MG63 (cell line): ENCODE measurements at regions not wholly inside any gene's neighbourhood (a gene's known extent, or its start where the extent isn't known, plus 50 kb on each side); places are given as distances from the start of the nearest gene placed in this dataset.

Source experiments
- DNase-seq: peaks from one replicate; pipeline ENCODE4 v3.0.0-alpha.2; 2020
- H3K27me3 ChIP-seq: fragments of 250-450 bp; sonication (Bioruptor Pico); 2 replicates; pipeline ENCODE4 v1.5.1; 2020; ENCODE audit warnings: mild to moderate bottlenecking, moderate library complexity
- H3K36me3 ChIP-seq: fragments of 250-450 bp; sonication (Bioruptor Pico); 2 replicates; pipeline ENCODE4 v1.5.1; 2020; ENCODE audit warnings: mild to moderate bottlenecking, moderate library complexity
- H3K4me3 ChIP-seq: fragments of 250-450 bp; sonication (Bioruptor Pico); 2 replicates; pipeline ENCODE4 v1.5.1; 2020; ENCODE audit warnings: mild to moderate bottlenecking, moderate library complexity
- H3K9me3 ChIP-seq: fragments of 250-450 bp; sonication (Bioruptor Pico); 2 replicates; pipeline ENCODE4 v1.5.1; 2020; ENCODE audit warnings: mild to moderate bottlenecking, moderate library complexity

DNA sequence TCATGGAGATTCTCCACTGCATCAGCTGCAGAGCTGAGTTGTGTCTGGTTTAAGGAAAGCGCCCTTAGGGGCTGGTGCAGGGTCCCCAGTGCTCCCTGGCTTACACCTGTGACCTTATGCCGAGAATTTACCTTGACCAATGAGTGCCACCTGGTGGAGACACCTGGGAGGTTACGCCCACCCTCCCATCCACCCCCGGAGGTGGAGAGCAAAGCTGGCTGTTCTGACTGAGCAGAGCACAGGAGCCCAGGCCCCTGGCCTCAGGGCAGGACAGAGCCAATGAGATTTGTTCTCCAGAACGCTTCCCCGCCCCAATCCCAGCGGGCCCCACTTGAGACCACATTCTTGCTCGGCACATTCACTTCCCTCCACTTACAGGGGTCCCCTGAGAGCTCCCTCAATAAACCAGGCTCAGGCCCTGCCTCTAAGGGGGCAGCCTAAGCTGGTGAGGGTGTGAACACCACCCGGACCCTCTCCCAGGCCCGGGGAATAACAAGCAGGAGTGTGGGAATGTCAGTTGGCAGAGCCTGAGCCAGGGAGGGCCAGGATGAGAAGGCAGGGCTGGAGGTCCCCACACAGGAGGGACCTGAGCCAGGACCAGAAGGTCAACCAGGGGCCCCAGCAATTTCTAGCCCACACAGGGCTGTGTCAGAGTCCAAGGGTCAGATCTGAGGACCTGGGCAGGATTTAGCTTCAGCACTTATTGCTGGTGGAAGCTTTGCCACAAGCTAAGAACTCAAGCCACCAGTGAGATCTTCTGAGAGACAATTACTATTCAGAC, 117.1 kb downstream of the TPRA1 start:
- Histone ChIP-seq H3K36me3 (no peaks in the 10 kb centered on the region), H3K4me3 (no peak overlapping the region), H3K27me3 (no peaks in the 10 kb centered on the region), H3K9me3 (no peaks in the 10 kb centered on the region)
- DNase-seq: no peak

DNA sequence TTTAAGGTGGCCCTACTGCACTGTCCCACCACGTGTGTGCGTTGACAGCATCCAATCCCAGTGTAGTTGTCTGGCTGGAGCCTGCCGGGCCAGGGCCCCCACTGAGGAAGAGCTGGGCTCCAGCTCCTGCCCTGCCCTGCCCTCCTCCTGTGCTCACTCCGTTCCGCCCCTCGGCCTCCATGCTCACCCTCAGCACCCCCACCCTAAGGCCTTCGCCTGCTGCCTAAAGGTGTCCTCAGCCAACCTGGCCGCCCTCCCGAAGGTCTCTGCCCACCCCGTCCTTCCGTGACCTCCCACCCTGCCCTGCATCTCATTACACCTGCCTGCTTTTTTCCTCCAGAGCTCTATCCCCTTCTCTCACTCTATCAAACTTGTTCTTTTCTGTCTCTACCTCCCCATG, 118.0 kb downstream of the TPRA1 start:
- Histone ChIP-seq H3K4me3 (no peak overlapping the region), H3K27me3 (no peaks in the 10 kb centered on the region), H3K36me3 (no peaks in the 10 kb centered on the region), H3K9me3 (no peaks in the 10 kb centered on the region)
- DNase-seq: no peak

GRCh38 chr3:127471142-127471541, 119.4 kb downstream of the TPRA1 start:
- no peaks in the 10 kb centered on the region for H3K27me3 ChIP-seq
- H3K4me3 ChIP-seq: no peak overlapping the region
- DNase-seq: no peak
- H3K9me3 ChIP-seq: no peaks in the 10 kb centered on the region
- no peaks in the 10 kb centered on the region for H3K36me3 ChIP-seq

DNA sequence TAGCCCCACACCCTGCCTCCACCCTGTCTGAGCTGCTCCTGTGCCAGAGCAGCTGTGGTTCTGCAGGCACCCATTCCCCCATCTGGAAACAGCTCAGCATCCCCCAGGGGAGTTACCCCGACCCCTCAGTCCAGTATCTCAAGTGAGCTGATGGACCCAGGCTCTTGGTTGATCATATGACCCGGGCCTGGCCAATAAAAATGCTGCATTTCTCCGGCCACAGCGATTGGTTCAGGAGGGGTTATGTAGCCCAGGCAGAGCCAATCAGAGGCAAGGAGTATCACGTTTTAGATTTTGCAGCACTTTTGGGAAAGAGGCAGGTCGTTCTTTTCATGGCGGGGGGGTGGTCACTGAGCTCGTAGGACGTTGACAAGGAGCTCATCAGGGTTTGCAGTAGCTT, 120.8 kb downstream of the TPRA1 start:
- Histone ChIP-seq H3K27me3 (no peaks in the 10 kb centered on the region), H3K36me3 (no peaks in the 10 kb centered on the region), H3K4me3 (no peak overlapping the region), H3K9me3 (no peaks in the 10 kb centered on the region)
- DNase-seq: no peak

DNA sequence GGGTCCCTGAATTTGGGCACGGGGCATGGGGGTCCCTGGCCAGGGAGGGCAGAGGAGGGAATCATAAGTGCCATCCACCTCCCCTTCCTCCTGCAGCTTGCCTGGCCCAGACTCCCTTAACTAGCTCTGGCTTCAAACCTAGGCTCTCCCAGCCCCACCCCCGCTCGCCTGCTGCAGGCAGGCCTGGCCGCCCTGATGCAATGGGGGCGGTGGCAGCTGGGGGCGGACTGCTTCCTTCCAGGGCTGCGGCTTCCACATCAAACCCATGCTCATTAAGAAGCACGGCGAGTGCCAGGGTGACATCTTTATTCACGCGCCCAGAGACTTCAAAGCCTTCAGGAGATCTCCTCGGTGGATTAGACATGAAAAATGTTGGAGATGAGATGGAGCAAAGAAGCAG, 123.1 kb downstream of the TPRA1 start:
- no peaks in the 10 kb centered on the region for H3K27me3 ChIP-seq
- H3K4me3 ChIP-seq: no peak overlapping the region
- no peak for DNase-seq
- no peaks in the 10 kb centered on the region for H3K9me3 ChIP-seq
- no peaks in the 10 kb centered on the region for H3K36me3 ChIP-seq

DNA sequence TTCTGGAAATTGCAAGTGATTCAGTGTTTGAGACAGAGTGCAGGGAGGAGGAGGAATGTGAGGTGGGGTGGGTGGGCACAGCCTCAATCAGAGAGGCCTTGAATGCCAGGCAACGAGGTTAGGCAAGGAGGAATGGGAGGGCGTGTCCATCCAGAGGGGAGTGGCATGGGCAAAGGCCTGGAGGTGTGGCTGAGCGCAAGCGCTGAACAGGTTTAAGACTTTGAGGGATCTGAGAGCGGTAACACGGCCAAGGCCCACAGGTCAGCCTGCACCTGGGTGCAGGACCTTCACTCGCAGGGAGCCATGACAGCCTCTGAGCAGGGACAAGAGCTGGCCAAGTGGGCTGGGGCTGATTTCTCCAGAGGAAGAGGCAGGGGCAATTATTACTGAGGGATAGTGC, 125.9 kb downstream of the TPRA1 start:
- DNase-seq: no peak
- Histone ChIP-seq H3K4me3 (no peak overlapping the region), H3K36me3 (no peaks in the 10 kb centered on the region), H3K27me3 (no peaks in the 10 kb centered on the region), H3K9me3 (no peaks in the 10 kb centered on the region)

- Histone ChIP-seq H3K27me3 (no peaks in the 10 kb centered on the region), H3K36me3 (no peaks in the 10 kb centered on the region), H3K4me3 (no peak overlapping the region), H3K9me3 (no peaks in the 10 kb centered on the region)
- DNase-seq: no peak
Measured at GRCh38 chr3:127462111-127462655, 128.3 kb downstream of the TPRA1 start.

GRCh38 chr3:127461286-127461910, 129.1 kb downstream of the TPRA1 start:
- Histone ChIP-seq H3K36me3 (no peaks in the 10 kb centered on the region), H3K27me3 (no peaks in the 10 kb centered on the region), H3K9me3 (no peaks in the 10 kb centered on the region), H3K4me3 (no peak overlapping the region)
- DNase-seq: no peak

DNA sequence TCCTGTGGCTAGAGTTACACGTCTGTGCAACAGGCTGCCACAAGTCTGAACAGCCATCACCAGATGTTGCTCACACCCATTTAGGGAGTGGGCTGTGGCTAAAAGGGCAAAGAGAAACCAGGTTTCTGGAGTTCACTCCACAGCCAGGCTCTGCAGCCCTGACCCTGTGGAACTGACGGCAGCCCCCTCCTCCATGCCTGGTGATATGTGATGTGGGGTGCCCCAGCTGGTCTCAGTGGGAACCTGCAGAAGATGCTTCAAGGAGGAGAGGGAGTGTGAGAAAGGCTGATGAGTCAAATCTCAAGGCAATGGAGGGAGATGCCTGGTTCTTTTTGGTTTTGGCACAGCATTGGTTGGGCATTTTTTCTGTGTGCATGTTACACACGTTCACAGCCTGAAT, 130.6 kb downstream of the TPRA1 start:
- Histone ChIP-seq H3K9me3 (no peaks in the 10 kb centered on the region), H3K27me3 (no peaks in the 10 kb centered on the region), H3K36me3 (no peaks in the 10 kb centered on the region), H3K4me3 (no peak overlapping the region)
- DNase-seq: no peak

GRCh38 chr3:127458696-127459604, 131.6 kb downstream of the TPRA1 start:
- Histone ChIP-seq H3K27me3 (no peaks in the 10 kb centered on the region), H3K4me3 (no peak overlapping the region), H3K9me3 (no peaks in the 10 kb centered on the region), H3K36me3 (no peaks in the 10 kb centered on the region)
- DNase-seq: no peak

DNA sequence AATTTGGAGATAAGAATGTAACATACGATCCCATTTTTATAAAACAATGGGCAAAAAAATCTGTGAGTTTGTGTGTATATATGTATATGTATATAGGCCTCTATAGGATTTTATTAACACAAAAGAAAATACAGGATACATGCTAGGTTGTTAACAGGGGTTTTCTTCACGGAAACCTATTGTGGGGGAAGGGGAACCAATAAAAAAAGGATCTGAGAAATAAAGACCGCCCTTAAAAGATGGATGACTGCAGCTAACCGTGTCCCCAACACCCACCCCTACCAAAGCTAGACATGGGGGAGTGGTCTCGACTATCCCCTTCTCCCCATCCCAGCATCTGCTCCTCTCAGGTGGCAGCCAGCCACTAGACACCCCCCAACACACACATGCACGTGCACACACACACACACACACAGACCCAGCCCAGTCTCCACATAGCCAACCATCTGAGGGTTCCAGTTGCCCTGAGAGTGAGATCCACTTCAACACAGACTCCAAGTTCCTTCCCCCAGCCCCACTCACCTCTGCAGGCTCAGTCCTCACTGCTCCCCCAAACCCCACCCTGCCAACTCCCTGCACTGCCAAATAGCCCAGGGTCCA, 132.9 kb downstream of the TPRA1 start:
- no peaks in the 10 kb centered on the region for H3K27me3 ChIP-seq
- no peaks in the 10 kb centered on the region for H3K36me3 ChIP-seq
- no peak overlapping the region for H3K4me3 ChIP-seq
- no peak for DNase-seq
- no peaks in the 10 kb centered on the region for H3K9me3 ChIP-seq

GRCh38 chr3:127457094-127457475, 133.4 kb downstream of the TPRA1 start:
- Histone ChIP-seq H3K9me3 (no peaks in the 10 kb centered on the region), H3K27me3 (no peaks in the 10 kb centered on the region), H3K36me3 (no peaks in the 10 kb centered on the region), H3K4me3 (no peak overlapping the region)
- no peak for DNase-seq

GRCh38 chr3:127456471-127457093, 134.0 kb downstream of the TPRA1 start:
- no peaks in the 10 kb centered on the region for H3K27me3 ChIP-seq
- DNase-seq: peak; percentile 53
- H3K36me3 ChIP-seq: no peaks in the 10 kb centered on the region
- no peaks in the 10 kb centered on the region for H3K9me3 ChIP-seq
- H3K4me3 ChIP-seq: no peak overlapping the region

DNA sequence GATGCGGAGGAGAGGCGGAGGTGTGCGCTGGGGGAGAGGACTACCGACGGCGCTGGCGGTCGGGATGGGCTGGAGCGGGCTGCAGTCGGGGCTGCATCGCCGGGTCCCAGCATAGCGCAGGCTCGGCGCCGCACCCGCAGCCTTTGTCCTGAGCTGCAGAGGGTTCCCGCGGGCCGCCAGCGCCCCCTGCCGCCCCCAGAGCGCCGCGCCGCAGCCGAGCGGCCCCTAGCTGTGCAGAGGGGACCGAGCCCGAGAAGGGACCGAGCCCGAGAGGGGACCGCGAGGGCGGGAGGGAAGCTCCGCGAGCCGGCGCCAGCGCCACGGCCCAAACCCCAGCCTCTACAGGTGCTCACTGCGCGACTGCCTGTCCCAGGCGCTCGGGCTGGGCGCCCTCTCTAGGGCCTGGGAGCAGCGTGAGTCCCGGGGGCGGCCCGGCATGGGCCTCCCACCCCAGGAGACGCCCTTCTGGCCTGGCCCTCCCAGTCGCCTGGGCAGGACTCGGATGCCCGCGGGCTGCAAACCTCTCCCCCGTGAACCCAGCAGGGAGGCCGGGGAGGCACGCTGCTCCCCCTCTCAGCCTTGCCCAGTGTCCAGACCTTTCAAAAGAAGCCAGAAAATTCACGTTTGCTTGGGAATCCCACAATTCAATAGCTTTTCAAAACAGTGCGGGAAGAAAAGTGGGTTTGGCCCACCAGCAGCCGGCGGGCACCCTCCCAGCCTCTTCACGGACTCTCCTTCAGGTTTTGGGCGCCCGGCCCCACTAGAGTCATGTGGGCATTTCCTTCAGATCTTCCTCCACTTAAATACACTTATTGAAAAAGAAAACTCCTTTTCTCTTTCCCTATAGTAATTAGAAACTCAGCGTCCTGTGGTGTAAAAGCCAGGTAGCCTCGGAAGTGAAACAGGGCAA, 134.7 kb downstream of the TPRA1 start:
- no peaks in the 10 kb centered on the region for H3K27me3 ChIP-seq
- DNase-seq: peak; percentile 71
- peak overlapping the region; percentile 32 for H3K4me3 ChIP-seq
- H3K36me3 ChIP-seq: no peaks in the 10 kb centered on the region
- no peaks in the 10 kb centered on the region for H3K9me3 ChIP-seq

GRCh38 chr3:127454968-127455367, 135.6 kb downstream of the TPRA1 start:
- Histone ChIP-seq H3K27me3 (no peaks in the 10 kb centered on the region), H3K9me3 (no peaks in the 10 kb centered on the region), H3K4me3 (no peak overlapping the region), H3K36me3 (no peaks in the 10 kb centered on the region)
- DNase-seq: no peak
